HG02852 (cell line): ENCODE measurements at regions not wholly inside any gene's neighbourhood (a gene's known extent, or its start where the extent isn't known, plus 50 kb on each side); places are given as distances from the start of the nearest gene placed in this dataset.
"Not testable (repeated sequence)": the region's sequence is repeated elsewhere in the genome, so short reads cannot be mapped to it uniquely, and the experiment has no call there.

Source experiments
- ATAC-seq: cut with Tn5 transposase; IDR thresholded peaks from one replicate; pipeline ENCODE4 v1.9.1; 2021; ENCODE audit warnings: mild to moderate bottlenecking, moderate library complexity; ENCODE audit not compliant: unreplicated experiment

DNA sequence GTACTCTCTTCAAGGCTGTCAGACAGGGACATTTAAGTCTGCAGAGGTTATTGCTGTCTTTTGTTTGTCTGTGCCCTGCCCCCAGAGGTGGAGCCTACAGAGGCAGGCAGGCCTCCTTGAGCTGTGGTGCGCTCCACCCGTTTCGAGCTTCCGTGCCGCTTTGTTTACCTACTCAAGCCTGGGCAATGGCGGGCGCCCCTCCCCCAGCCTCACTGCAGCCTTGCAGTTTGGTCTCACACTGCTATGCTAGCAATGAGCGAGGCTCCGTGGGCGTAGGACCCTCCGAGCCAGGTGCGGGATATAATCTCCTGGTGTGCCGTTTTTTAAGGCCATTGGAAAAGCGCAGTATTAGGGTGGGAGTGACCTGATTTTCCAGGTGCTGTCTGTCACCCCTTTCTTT is 373.4 kb downstream of the DNAJB9 start:
- ATAC-seq: not testable (repeated sequence)

DNA sequence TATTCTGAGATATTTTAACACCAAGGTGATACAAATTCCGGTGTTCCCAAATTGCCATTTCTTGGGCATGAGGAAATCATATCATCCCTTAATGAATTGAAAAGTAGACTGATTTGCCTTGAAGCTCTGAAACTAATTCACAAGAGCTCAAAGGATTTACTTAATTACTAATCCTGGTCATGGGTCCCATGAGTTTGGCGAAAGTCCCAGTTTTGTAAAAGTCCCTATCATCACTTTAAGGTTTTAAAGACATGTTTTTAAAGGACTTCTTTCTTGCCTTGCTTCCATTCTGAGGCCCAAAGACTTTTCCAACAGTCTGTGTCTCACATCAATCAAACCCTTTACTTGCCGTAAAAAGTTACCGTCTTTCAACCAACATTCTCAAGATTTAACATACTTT is 377.9 kb downstream of the DNAJB9 start:
- no peak for ATAC-seq

DNA sequence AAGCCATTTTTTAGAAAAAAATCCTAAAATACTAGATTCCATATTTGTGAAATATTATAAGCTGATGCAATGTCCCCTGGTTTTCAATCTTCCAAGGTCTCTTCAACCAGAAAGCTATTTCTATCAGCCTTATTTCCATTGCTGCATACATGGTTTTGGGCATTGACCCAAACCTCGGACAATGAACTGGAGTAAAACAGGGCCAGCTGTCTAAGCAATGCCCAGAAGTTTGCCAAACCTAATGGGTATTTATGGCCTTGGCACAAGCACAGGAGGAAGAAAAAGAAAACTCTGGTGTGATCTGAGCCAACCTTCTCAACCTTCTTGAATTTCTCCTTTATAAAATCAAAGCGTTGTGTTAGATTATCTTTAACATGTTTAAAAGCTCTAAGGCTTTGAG is 402.3 kb downstream of the DNAJB9 start:
- ATAC-seq: no peak

DNA sequence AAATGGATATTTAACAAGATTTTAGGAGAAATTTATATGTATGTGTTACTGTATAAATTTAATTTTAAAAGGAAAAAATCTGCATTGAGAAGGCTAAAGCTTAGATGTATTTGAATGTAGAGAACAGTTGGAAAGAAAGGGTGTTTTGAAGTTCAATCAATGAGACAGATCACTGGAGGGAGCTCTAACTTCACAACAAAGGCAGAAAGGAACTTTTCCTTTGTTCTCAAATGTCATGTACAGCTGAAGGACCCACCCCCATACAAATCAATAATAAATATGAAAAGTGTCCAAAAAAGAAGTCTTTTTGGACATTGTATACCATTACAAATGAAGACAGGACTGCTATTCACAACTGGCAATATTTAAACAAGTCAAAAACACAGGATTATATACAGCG is 403.4 kb downstream of the DNAJB9 start:
- ATAC-seq: no peak

DNA sequence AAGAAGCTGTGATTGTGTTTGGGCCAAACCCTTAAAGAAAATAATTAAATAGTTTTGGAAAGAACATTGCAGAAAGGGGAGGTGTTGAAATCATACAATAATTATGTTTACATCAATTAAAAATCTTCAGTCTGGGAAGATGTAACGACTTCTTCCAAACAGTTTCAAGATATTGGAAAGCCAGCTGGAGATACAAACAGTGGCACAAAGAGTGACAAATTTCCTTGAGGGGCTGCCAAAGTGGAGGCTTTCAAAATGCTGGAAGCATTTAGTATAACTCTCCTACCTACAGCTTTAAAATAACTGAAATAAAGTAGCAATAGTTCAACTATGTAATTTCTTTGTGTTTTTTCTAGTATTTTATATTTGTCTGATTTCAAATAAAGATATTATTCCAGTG is 405.0 kb downstream of the DNAJB9 start:
- ATAC-seq: no peak

DNA sequence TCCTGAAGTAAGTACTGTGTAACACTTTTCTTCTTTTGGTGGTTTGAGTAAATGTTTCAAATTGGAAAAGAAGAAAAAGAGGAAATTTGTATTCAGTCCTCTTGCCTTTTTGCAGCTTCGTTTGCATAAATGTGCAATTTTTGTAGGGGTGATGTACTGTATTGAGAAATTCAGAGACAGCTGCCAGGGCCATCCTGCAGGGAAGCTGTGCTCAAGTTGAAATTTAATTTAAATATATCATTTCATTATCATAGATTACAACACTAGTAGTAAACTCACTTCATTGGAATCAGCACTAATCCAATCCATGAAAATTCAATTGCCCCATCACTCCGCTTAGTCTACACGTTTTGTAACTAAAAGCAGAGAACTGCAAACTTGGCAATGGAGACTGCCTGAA is 415.4 kb downstream of the DNAJB9 start:
- ATAC-seq: no peak

DNA sequence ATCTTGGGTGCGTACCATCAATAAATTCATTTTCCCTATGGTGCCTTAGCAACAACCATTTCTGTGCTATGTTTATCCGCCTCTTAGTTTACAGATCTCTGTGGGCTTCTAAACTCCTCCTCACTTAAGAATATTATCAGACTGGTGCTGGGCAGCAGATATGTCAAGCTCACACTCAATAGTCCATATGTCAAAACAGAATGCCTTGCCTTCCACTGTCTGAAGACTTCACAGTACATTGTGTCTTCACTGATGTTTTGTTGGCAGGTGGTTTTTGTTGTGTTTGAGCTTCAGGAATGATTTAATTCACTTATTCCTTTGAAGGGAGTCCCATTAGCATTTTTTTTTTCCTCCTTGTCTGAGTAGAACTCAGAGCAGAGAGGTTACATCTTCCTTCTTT is 419.6 kb downstream of the DNAJB9 start:
- ATAC-seq: no peak

DNA sequence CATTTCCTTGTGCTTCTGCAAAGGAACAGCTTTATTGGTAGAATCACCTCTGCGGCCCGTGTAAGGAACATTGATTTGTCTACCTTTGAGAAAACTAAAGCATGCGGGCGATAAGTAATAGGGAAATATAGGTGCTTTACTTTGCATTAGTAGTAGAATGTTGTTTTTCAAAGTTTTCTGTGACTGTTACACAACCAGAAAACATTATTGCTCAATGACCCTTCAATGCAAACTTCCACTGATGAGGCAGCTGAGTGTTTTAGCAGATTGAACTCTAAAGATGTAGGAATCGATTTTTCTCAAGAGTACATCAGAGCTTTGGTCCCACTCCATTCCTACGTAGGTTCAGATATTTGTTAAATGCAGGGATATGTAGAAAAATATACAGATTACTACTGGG is 427.8 kb downstream of the DNAJB9 start:
- ATAC-seq: no peak

DNA sequence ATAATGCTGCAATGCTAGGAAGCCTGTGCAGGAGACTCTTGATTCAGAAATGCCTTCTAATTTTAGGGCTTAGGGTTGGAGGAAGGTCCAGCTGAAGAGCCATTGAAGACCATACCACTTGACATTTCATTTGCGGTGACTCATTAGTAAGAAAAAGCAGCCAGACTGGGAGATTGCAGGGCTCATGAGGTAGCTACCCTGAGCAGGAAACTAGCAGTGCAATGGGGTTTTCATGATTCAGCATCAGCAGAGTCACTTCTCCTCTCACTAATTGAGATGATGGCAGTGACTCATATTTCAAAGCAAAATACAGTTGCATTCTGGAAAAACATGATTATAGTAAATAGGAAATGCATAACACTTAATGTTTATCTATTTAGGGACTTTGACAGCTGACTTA is 434.1 kb downstream of the DNAJB9 start:
- ATAC-seq: no peak

DNA sequence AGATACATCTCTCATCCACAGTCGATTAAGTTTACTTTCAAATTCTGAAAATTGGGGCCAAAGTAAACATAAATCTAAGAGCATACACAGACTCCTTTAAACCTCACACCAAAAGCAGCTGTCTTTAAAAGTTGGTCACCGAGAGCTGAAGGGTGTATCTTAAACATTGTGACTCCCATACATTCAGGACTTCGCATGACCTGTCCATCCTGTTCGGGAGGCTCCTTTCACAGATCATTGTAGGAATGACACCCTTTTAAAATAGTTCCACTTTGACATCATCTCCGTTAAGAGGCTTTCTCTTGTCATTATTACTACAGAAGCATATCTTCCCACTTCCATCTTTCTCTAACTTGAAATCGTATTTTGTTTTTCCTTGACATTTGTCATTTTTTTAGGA is 440.0 kb downstream of the DNAJB9 start:
- ATAC-seq: no peak

DNA sequence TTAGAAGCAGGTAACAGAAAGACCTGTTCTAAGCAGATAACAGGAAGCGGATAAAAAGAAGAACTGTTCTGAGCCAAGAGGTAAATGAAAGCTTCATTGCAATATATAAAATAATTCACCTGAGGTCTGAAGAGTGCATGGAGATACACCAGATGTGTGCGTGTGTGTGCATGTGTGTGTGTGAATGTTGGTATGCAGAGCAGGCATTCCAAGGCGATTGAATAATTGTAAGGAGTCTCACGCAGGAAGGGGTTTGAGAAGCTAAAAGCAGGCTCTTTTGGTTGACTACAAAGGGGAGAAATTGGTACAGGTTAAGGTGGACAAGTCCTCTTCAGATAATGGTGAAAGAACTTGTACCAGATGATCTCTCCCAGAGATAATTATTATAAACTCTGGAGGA is 450.6 kb downstream of the DNAJB9 start:
- ATAC-seq: no peak

DNA sequence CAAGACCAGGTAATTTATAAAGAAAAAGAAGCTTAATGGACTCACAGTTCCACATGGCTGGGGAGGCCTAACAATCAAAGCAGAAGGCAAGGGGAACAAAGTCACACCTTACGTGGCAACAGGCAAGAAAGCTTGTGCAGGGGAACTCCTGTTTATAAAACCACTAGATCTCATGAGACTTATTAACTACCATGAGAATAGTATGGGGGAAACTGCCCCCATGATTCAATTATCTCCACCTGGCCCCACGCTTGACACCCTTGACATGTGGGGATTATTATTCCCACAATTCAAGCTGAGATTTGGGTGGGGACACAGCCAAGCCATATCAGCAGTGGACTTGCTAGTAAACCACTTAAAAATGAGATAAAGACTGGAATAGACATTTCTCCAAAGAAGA is 451.7 kb downstream of the DNAJB9 start:
- no peak for ATAC-seq

DNA sequence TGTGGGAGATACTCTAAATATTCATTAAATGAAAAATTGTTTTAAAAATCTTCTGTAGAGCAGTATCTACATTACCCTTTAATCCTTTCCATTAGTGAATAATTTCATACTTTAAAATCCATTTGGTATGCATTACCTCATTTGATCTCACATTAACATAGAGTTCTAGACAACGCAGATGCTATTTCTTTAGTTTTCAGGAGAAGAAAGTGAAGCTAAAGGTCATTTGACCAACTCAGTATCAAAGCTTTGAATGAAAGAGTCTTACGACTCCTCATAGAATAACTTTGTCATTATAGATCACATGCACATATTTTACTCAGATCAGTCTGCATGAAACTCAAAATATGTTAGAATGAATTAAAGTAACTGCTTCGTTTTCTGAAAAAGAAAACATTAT is 460.2 kb downstream of the DNAJB9 start:
- no peak for ATAC-seq

DNA sequence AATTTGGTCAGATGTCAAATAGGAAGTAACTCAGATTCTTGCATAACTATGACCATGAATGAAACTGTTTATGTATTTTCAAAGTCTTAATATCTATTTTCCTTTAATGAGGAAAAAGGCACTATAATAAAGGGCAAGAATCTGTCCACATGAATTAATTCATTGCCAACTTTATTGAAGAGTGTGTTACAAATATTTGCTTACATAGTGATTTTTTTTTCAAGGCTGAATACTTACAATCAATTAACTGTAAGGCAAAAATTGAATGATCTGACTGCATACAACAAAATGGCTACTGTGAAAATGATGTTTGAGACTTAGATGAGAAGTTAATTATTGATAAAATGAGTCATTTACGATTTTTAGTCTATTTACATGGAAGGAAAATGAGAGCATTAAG is 475.0 kb downstream of the DNAJB9 start:
- no peak for ATAC-seq

DNA sequence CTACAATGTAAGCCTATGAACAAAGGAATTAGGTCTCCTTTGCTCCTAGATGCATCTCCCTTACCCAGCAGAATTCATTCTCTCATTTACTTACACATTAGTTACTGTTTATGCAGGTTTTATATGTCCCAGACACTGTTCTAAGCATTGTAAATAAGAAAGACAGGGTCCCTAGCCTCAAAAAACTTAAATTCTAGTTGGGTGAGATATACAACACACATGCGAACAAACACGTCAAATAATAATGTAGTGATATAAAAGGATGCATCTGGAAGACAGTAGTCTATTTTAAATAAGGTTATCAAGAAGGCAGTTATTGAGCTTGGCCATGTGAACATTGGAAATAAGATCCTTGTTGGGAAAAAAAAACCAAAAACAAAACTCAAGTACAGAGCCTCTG is 479.7 kb downstream of the DNAJB9 start:
- no peak for ATAC-seq

DNA sequence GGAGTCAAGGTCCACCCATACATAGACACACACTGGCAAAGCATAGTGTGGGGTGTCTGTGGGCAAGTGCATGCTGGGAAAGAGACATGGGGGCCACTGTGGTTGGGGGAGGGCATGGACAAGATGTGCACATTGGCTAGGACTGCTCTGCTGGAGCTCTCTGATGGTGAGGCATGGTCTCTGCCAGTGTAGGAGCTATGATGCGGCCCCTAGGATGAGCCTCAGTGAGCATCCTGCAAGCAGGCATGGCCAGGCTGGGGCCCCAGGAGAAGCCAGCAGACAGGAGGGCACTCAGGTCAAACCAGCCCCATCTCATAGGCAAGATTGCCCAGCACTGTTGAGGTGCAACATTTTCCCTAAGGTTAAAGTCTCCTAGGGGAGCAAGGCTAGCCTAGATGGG is 489.4 kb downstream of the DNAJB9 start:
- ATAC-seq: no peak

DNA sequence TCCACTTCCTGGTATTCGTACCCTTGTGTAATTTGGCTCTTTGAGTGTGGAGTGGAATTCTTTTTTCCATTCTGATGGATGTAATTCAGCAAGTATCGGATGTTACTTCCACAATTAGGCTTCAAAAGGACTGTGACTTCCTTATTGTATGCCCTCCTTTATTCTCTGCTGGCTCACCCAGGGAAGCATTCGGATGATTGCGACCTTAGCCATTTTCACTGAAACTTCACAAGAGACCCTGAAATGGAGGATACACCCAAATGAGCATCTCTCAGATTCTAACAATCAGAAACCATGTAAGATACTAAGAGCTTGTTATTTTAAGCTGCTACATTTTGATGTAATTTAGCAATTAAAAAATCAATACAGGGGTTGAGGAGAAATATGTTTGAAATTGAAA is 493.1 kb downstream of the DNAJB9 start:
- ATAC-seq: no peak

DNA sequence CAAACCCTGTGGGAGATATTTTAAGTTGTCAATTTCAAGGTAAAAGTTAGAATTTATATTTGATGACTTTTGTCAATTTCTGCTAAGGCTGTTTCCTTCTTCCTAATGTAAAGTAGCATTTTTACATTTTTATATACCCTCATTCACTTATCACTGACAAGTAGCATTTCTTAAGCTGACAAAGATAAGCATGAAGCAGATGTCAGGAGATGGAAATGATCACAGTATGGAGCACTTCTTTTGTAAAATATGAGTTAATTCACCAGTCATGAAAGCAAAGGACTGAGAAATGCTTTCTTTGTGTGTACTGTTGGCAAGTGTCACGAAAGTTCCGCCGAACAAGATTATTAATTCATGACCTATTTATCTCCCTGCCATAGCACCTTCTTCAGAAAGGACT is 503.9 kb downstream of the DNAJB9 start:
- ATAC-seq: no peak

DNA sequence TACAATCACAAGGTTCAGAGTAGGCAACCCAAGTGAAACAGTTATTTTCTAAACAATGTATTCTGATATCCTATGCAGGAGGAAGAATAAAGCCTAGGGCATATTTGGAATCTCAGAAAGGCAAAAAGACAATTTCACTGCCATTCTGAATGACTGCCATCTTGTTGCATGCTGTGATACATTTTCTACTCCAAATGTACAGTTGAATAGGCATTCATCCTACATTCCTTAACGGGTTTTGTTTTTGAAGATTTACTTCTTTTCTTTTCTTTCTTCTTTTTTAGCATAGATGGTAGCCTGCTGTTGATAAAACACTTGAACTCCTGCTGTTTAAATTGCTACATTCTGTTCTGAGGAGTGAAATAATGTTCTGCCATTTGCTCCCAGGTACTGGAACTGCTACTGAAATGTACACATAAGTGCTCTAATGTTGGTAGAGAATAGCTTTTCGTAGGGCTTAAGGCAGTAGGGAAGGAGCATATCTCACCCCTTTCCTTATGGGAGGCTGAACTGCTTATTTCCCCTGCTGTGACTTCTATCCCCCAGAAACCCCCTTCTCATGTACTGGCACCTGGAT is 506.8 kb downstream of the DNAJB9 start:
- ATAC-seq: no peak

DNA sequence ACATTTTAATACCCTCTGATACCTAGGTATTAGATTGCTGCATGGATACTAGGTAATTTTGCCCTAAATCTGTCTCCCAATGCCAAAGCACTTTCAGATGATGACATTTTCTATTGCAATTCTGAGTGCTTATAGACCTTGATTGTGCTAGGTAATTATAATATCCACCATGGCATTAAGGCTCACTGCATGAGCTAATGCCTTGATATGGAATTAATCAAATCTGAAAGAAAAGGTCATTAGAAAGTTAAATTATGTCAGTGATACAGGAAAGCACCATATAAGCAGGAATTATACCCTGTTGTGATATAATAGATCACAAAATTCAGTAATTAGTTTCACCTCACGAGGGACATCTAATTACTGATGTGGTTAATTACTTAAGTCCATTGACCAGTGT is 521.4 kb downstream of the DNAJB9 start:
- no peak for ATAC-seq

DNA sequence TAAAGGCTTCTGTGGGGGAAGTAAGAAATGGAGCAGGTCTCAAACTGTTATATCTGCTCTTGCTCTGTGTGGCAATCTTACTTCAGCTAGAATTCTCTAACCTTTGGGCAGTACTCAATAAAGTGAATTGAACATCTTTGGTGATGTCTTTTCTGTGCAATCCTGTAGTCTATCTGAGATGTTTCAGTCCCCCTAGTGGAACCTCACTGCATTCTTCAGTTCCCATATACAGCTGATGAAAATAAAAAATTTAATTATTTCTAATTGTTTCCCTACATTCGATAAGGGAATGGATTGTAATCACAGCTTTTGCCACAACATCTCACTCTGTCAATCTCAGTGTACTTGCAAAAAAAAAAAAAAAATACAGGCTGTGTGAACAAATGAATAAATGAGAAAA is 522.6 kb downstream of the DNAJB9 start:
- no peak for ATAC-seq

DNA sequence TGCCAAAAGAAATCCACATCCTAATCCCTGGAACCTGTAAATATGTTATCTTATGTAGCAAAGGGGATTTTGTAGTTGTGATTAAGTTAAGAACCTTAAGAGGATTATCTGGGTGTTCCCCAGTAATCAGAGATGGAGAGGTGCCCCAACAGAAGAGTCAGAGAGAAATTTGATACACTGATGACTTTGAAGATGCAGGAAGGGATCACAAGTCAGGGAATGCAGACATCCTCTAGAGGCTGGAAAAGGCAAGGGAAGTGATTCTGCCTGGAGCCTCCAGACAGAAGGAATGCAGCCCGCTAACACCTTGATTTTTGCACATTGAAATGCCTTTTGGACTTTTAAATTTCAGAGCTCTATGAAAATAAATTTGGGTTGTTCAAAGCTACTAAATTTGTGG is 531.7 kb downstream of the DNAJB9 start:
- ATAC-seq: no peak

DNA sequence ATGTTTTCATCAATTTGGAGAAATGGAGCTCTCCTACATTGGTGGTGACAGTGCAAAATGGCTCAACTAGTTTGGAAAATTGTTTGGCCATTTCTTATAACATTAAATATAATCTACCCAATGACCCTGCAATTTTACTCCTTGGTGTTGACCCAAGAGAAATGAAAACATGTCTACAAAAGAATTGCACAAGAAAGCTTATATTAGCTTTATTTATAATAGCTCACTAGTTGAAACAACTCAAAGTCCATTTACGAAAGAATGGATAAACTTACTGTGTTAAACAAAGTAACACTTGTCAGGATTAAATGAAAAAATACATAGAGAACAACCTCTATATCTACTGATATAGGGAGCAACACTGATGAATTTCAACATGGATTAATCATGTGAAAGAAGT is 539.9 kb downstream of the DNAJB9 start:
- ATAC-seq: no peak

DNA sequence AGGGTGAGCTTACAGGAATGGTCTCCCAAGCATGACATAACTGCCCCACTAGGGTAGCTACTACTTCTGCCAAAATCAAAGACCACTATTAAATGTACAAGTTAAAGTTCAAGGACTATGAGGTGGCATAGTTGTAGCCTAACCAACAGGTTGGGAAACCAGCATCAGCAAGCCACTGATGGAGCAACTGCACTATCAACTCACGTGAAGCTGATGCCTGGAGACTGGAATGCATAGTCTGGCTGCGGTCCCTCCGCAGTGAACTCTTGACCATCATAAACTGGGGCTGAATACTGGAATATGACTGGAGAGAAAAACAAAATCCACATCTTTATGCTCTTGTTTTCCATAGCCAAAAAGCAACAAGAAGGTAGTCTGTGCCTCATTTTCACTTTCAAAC is 541.4 kb downstream of the DNAJB9 start:
- no peak for ATAC-seq
